Natural killer cell (primary cell): ENCODE measurements at regions not wholly inside any gene's neighbourhood (a gene's known extent, or its start where the extent isn't known, plus 50 kb on each side); places are given as distances from the start of the nearest gene placed in this dataset.

Source experiments
- ATAC-seq, 3 donors: fragments of 150-1000 bp in 2 of 3; fragments of 200-7000 bp in 1 of 3; cut with Tn5 transposase; 1 replicate in 1 of 3; 2 replicates in 2 of 3; pipeline ENCODE4 v1.10.0; 2021; ENCODE audit warnings: mild to moderate bottlenecking in 2 of 3, moderate library complexity in 2 of 3
- DNase-seq, 2 donors: peaks; one replicate each; pipeline versions ENCODE4 v3.0.0 to v3.0.0-alpha.2; 2013 to 2021; ENCODE audit warnings: mixed read lengths in 1 of 2
- H3K27ac ChIP-seq: one replicate; pipeline ENCODE4 v1.5.1; 2013; ENCODE audit warnings: mild to moderate bottlenecking, low read length
- H3K27me3 ChIP-seq: one replicate; pipeline ENCODE4 v1.6.1; 2013; ENCODE audit warnings: low read length; ENCODE audit not compliant: control insufficient read depth, insufficient read depth
- H3K36me3 ChIP-seq: one replicate; pipeline ENCODE4 v1.6.1; 2013; ENCODE audit warnings: low read length; ENCODE audit not compliant: control insufficient read depth, insufficient read depth
- H3K4me1 ChIP-seq: one replicate; pipeline ENCODE4 v1.6.1; 2013; ENCODE audit warnings: low read length; ENCODE audit not compliant: control insufficient read depth, insufficient read depth
- H3K4me3 ChIP-seq: one replicate; pipeline ENCODE4 v1.5.1; 2013; ENCODE audit warnings: low read length
- H3K9me3 ChIP-seq: one replicate; pipeline ENCODE4 v1.6.1; 2013; ENCODE audit warnings: low read length; ENCODE audit not compliant: control insufficient read depth, insufficient read depth
- H3K27ac Mint-ChIP-seq, 2 donors: one replicate each; pipeline ENCODE4 v1.8.0; 2022; ENCODE audit warnings: mild to moderate bottlenecking in 2 of 2, mixed read lengths in 2 of 2, moderate library complexity in 1 of 2
- H3K27me3 Mint-ChIP-seq, 2 donors: one replicate each; pipeline ENCODE4 v1.8.0; 2022; ENCODE audit warnings: low read depth in 2 of 2, mixed read lengths in 2 of 2
- H3K36me3 Mint-ChIP-seq: one replicate; pipeline ENCODE4 v1.8.0; 2022; ENCODE audit warnings: mixed read lengths
- H3K4me1 Mint-ChIP-seq, 2 donors: one replicate each; pipeline ENCODE4 v1.8.0; 2022; ENCODE audit warnings: mixed read lengths in 2 of 2
- H3K4me3 Mint-ChIP-seq: one replicate; pipeline ENCODE4 v1.8.0; 2022; ENCODE audit warnings: mild to moderate bottlenecking, moderate library complexity, mixed read lengths
- H3K9me3 Mint-ChIP-seq, 2 donors: one replicate each; pipeline ENCODE4 v1.8.0; 2022; ENCODE audit warnings: mixed read lengths in 2 of 2
- CTCF ChIP-seq: fragments of 200-600 bp; IDR thresholded peaks from one replicate; pipeline ENCODE4 v1.8.0; 2022; ENCODE audit warnings: antibody characterized with exemption
- WGBS: methylation state at CpG from one replicate; pipeline ENCODE4 v1.1.7; 2013; ENCODE audit warnings: missing lambda C conversion rate; ENCODE audit not compliant: insufficient coverage; 5-methylcytosine and 5-hydroxymethylcytosine counted together
- intact Hi-C: fragments of 100-400 bp; cut with micrococcal nuclease; formaldehyde crosslinking; loops from one replicate; pipeline ENCODE4 v1.14.2; 2022

GRCh38 chr13:61765181-61765742 lies 349.6 kb upstream of the PCDH20 start:
- Histone ChIP-seq H3K36me3 (no peaks in the 10 kb centered on the region), H3K4me1 (no peaks in the 10 kb centered on the region), H3K27ac (no peak overlapping the region), H3K9me3 (peaks cover 16% of the 10 kb centered on the region), H3K4me3 (no peak overlapping the region), H3K27me3 (no peaks in the 10 kb centered on the region)
- Mint-ChIP-seq H3K4me1 (no peaks in the 10 kb centered on the region), H3K27me3 (no peaks in the 10 kb centered on the region), H3K27ac (no peak overlapping the region), H3K4me3 (no peak overlapping the region), H3K36me3 (no peaks in the 10 kb centered on the region), H3K9me3 (peaks cover 15 to 17% of the 10 kb centered on the region in 2 donors)
- DNase-seq (no peak), ATAC-seq (no peak)
- no peak for TF ChIP-seq CTCF
- 91% methylated on average over 16 of the region's 16 CpGs for WGBS
- intact Hi-C loops, result no loop called here

GRCh38 chr13:61761690-61762089 lies 346.0 kb upstream of the PCDH20 start:
- Histone ChIP-seq H3K36me3 (no peaks in the 10 kb centered on the region), H3K4me3 (no peak overlapping the region), H3K4me1 (no peaks in the 10 kb centered on the region), H3K27ac (no peak overlapping the region), H3K9me3 (peaks cover 14% of the 10 kb centered on the region), H3K27me3 (no peaks in the 10 kb centered on the region)
- no peak for DNase-seq
- intact Hi-C loops, result no loop called here
- Mint-ChIP-seq H3K4me3 (no peak overlapping the region), H3K9me3 (peaks cover 13 to 20% of the 10 kb centered on the region in 2 donors), H3K27ac (no peak overlapping the region), H3K4me1 (no peaks in the 10 kb centered on the region), H3K36me3 (peaks cover 13% of the 10 kb centered on the region), H3K27me3 (no peaks in the 10 kb centered on the region)
- WGBS, result no CpG with 5 or more reads among the region's 1 CpG
- no peak for ATAC-seq
- no peak for TF ChIP-seq CTCF

- H3K27ac ChIP-seq, result no peak overlapping the region
- no peaks in the 10 kb centered on the region for H3K36me3 ChIP-seq
- no peak overlapping the region for H3K27ac Mint-ChIP-seq
- H3K27me3 Mint-ChIP-seq, result no peaks in the 10 kb centered on the region
- H3K4me1 ChIP-seq, result no peaks in the 10 kb centered on the region
- ATAC-seq (no peak), DNase-seq (no peak)
- intact Hi-C loops, result no loop called here
- TF ChIP-seq CTCF, result no peak
- peaks cover 13 to 20% of the 10 kb centered on the region in 2 donors for H3K9me3 Mint-ChIP-seq
- WGBS, result 75% methylated on average over 1 of the region's 3 CpGs
- peaks cover 17% of the 10 kb centered on the region for H3K36me3 Mint-ChIP-seq
- H3K9me3 ChIP-seq, result no peaks in the 10 kb centered on the region
- H3K4me3 Mint-ChIP-seq, result no peak overlapping the region
- H3K27me3 ChIP-seq, result no peaks in the 10 kb centered on the region
- H3K4me3 ChIP-seq, result no peak overlapping the region
- no peaks in the 10 kb centered on the region for H3K4me1 Mint-ChIP-seq
Observed at GRCh38 chr13:61760102-61760501, 344.5 kb upstream of the PCDH20 start.

GRCh38 chr13:61756031-61756430 lies 340.4 kb upstream of the PCDH20 start:
- 67% methylated on average over 1 of the region's 1 CpG for WGBS
- H3K4me1 Mint-ChIP-seq, result no peaks in the 10 kb centered on the region
- intact Hi-C loops, result no loop called here
- H3K4me3 Mint-ChIP-seq, result no peak overlapping the region
- TF ChIP-seq CTCF, result no peak
- DNase-seq (no peak), ATAC-seq (no peak)
- peaks cover 17% of the 10 kb centered on the region for H3K36me3 Mint-ChIP-seq
- Histone ChIP-seq H3K4me1 (no peaks in the 10 kb centered on the region), H3K36me3 (no peaks in the 10 kb centered on the region), H3K27me3 (no peaks in the 10 kb centered on the region), H3K9me3 (no peaks in the 10 kb centered on the region), H3K27ac (no peak overlapping the region), H3K4me3 (no peak overlapping the region)
- no peak overlapping the region for H3K27ac Mint-ChIP-seq
- H3K27me3 Mint-ChIP-seq, result no peaks in the 10 kb centered on the region
- peaks cover 9 to 17% of the 10 kb centered on the region in 2 donors for H3K9me3 Mint-ChIP-seq
